Activated CD8-positive, alpha-beta memory T cell treated with anti-CD3 and anti-CD28 coated beads for 4 hours (primary cell): ENCODE measurements at regions not wholly inside any gene's neighbourhood (a gene's known extent, or its start where the extent isn't known, plus 50 kb on each side); places are given as distances from the start of the nearest gene placed in this dataset.

Experiments
- DNase-seq, 2 donors: peaks; one replicate each; pipeline ENCODE4 v3.0.0-alpha.2; 2020; ENCODE audit warnings: low read depth in 2 of 2

DNA sequence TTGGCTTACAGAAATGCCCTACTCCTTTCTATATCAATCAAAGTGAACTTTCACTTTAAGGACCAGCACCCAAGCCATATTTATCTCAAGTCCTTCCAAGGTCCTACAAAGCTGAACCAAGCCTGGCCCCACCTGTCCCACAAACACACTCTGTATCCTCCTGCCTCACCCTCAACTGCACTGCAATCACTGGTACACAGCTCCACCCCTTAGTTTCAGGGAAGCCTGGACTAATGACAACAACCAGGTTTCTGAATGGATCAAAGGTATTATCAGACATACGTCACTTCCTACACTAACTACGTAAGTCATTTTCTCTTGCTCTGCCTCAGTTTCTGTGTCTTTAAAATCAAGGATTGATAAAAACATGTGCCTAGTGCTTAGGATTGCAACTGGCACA is 205.6 kb upstream of the HS3ST1 start:
- no peak for DNase-seq

DNA sequence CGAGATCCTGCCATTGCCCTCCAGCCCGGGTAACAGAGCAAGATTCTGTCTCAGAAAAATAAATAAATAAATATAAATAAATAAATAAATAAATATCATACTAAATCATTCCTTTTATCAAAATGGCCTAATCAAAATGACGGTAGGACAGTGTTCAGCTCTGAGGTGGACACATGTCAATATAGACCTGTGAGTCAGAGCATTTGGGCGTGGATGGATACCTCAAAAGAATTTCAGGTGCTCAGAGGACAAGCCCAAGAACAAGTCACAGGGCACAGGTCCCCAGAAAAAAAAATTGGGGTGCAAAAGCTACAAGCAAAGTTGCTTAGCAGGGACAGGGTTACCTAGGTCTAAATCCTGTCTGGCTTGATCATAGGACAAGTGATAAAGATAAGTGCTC is 204.7 kb upstream of the HS3ST1 start:
- no peak for DNase-seq

DNA sequence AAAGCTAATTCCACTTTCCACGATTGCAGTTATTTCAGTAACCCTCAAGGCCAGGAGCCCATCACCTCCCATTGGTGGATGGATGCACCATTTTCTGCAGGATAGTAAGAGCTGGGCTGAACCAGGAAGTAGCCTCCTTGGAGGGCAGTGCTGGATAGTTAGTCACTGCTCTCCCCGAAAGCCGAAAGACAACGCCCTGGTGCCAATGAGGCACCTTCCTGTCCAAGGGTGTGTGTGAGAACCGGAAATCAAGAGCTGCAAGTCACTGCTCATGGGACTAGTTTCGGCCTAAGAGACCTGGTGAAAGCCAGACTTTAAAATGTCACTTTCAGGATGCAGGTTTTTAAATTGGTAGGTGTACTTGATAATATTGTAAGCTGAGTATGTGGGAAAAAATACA is 203.8 kb upstream of the HS3ST1 start:
- DNase-seq, result no peak

DNA sequence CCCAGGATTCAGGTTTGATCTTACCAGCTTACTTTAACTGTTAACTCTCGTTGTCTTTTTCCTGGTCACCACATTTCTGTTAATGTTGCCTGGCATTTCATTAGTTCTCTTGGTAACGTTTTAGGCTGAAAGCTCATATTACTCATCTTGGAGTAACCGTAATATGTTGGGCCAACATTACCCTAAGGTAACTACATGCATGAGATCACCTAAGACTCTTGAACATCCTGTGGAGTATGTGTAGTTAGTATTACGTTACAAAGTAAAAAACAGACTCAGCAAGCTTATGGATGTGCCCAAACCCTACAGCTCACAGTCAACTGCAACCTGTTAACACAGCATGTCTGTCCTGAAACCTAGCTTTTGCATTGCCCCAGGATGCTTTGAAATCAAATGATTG is 203.3 kb upstream of the HS3ST1 start:
- no peak for DNase-seq

DNA sequence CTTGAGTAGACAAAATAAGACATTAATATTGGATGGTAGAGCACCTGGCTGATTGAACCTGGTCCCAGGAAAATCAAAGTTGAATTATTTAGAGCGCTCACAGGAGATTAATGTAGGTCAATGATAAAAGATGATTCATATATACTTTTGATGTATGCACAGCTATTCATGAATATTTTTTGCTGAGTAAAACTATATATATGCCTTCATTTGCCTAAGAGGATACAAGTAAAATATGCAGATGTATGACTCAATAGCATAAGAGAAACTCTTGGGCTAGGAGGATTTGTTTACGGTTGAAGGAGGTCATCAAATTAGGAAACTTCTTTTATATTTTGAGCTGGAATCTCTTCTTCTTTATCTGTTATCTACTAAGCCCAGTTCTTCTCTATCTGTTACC is 202.7 kb upstream of the HS3ST1 start:
- no peak for DNase-seq

- DNase-seq, result no peak
These were observed 199.5 kb upstream of the HS3ST1 start for GRCh38 chr4:11628093-11628725.

GRCh38 chr4:11626066-11626465 is 197.4 kb upstream of the HS3ST1 start:
- DNase-seq, result no peak

GRCh38 chr4:11625211-11625610 is 196.5 kb upstream of the HS3ST1 start:
- no peak for DNase-seq

DNA sequence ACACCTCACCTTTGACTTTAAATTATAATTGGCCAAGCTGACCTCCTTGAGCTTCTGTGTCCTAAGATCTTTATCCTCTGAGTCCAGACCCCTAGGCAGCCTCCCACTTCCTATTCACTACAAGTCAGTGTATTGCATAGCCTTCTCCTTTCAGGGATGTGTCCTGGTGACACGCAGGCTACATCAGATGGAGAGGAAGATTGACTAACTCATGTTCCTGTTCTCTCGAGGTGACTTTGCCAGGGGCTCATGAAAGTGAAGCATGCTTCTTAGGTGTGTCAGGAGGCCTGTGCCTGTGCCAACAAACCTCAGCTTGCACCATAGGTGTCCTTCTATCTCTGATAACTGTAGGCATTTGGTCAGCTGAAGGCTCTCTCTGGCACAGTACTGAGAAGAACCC is 195.7 kb upstream of the HS3ST1 start:
- DNase-seq, result no peak

DNA sequence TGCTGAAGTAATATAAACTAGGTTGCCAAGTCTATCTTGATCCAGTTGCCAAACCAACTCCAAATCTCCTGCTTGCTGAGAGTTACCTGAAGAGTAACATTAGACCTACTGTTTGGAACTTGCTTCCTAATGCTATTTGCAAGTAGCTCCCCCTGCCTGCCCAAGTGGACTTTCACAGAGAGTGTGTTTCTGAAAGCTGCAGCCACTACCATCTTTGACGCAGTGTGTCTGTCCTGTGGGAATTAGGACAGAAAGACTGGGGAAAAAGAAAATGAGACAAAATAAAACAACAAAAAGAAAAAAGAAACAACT is 195.0 kb upstream of the HS3ST1 start:
- DNase-seq, result no peak

- no peak for DNase-seq
These were observed 194.4 kb upstream of the HS3ST1 start for GRCh38 chr4:11622961-11623725.

- DNase-seq, result no peak
These were observed 192.2 kb upstream of the HS3ST1 start for GRCh38 chr4:11620861-11621260.

DNA sequence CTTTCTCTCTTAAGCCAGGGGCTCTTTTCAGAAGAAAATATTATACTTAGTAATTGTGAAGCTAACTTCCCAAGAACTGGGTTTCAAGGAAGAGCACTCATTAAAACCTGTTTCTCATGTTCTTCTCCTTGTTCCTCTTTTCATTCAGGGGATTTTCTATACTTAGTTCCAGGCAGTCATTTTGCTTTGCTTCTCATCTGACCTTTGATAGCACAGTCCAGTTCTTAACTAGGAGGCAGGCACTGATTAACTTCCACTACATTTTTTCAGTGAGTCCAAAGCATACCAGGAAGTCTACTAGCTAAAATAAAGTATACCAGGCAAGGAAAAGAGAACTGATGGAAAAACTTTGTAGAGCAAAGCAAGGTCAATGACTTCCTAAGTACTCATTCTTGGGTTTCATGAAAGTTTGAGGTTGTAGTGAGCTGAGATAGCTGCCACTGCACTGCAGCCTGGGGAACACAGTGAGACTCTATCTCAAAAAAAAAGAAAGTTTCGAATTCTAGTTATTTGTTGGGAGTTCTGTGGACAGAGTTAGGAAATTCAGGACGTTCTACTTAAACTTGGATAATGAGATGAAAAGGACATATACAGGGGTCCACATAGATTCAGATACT is 190.1 kb upstream of the HS3ST1 start:
- no peak for DNase-seq

DNA sequence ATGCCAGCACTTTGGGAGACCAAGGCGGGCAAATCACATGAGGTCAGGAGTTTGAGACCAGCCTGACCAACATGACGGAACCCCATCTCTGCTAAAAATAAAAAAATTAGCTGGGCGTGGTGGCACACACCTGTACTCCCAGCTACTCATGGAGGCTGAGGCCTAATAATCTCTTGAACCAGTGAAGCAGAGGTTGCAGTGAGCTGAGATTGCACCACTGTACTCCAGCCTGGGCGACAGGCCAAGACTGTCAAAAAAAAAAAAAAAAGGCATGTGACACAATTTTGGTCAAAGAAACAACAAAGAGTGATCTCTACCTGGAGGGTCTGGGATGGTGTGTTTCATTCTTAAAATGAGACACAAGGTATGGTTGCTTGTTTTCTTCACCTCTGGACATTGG is 188.2 kb upstream of the HS3ST1 start:
- no peak for DNase-seq

GRCh38 chr4:11615601-11616000 is 186.9 kb upstream of the HS3ST1 start:
- no peak for DNase-seq

- no peak for DNase-seq
These were observed 185.7 kb upstream of the HS3ST1 start for GRCh38 chr4:11614426-11614825.

- no peak for DNase-seq
These were observed 183.2 kb upstream of the HS3ST1 start for GRCh38 chr4:11611868-11612267.

DNA sequence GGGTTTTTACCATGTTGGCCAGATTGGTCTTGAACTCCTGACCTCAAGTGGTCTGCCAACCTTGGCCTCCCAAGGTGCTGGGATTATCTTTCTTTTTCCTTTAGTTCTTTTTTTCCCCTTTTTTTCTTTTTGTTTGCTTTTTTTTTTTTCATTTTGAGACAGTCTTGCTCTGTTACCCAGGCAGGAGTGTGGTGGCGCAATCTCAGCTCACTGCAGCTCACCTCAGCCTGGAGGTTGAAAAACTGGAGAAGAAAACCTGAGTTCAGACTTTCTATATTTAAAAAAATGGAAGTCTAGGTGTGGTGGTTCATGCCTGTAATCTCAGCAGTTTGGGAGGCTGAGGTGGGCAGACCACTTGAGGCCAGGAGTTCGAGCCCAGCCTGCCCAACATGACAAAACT is 181.1 kb upstream of the HS3ST1 start:
- no peak for DNase-seq

- DNase-seq, result no peak
These were observed 180.3 kb upstream of the HS3ST1 start for GRCh38 chr4:11608992-11609391.

- no peak for DNase-seq
These were observed 177.4 kb upstream of the HS3ST1 start for GRCh38 chr4:11606078-11606477.

GRCh38 chr4:11605597-11605996 is 176.9 kb upstream of the HS3ST1 start:
- no peak for DNase-seq

DNA sequence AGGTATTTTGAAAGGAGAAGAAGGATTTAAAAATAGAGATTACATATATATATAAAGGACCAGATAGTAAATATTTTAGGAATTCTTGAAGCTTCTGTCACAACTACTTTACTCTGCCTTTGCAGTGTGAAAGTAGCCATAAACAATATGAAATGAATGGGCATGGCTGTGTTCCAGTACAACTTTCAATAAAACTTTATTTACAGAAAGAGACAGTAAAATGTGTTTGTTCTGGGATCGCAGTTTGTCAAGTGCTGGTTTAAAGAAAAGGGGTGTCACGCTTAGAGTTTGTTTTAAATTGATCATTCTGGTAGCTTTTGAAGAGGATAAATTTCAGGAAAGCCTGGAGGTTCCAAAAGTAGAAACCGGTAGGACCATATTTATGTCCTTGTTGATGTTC is 176.1 kb upstream of the HS3ST1 start:
- DNase-seq, result no peak

- no peak for DNase-seq
These were observed 175.0 kb upstream of the HS3ST1 start for GRCh38 chr4:11603591-11604194.
